VCaP (cell line): ENCODE measurements at regions not wholly inside any gene's neighbourhood (a gene's known extent, or its start where the extent isn't known, plus 50 kb on each side); places are given as distances from the start of the nearest gene placed in this dataset.
"Not testable (repeated sequence)": the region's sequence is repeated elsewhere in the genome, so short reads cannot be mapped to it uniquely, and the experiment has no call there.

ENCODE experiments used
- H3K27ac ChIP-seq: fragments of 450-650 bp; 2 replicates; pipeline ENCODE4 v1.5.1; 2017
- CTCF ChIP-seq: fragments of 450-650 bp; conservative IDR thresholded peaks from 2 replicates; pipeline ENCODE4 v1.5.1; 2017; ENCODE audit warnings: mild to moderate bottlenecking, moderate library complexity

DNA sequence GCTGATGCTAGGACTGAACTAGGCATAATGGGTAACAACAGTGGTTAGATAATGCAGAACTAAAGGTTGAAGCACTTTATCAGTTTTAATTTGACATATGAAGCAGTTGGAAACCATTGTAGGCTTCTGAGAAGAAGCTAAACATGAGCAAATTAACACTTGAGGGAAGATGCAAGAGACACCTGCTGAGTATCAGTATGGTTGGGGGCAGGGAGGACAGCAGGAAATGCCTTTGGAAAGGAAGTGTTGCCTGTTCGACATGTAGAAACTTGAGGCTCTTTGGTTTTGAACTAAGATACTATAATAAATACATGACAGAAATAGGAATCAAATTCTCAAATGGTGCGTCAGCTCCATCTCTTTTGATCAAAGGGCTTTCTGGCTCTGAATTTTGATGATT is 115.6 kb downstream of the FHIP1A start:
- no peak for TF ChIP-seq CTCF
- H3K27ac ChIP-seq = no peak overlapping the region

- H3K27ac ChIP-seq = not testable (repeated sequence)
Measured at GRCh38 chr4:151526489-151526888, 117.5 kb downstream of the FHIP1A start.

DNA sequence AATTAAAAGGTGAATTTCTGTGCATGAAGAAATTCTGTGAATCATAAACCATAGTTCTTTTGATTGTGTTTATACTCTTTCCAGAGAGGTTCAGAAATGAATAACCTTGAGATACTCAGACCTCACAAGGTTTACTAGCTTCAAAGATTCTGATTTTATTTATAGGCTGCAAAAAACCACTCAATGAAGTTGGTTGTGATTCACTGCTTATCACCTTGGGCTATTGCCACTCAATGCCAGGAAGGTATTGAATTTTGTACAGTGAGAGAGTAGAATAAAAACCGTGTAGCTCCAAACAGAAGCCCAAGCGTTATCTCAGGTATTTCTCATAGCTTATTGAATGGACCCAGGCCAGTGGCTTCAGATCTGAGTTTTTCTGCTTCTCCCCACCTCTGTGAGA is 118.7 kb downstream of the FHIP1A start:
- no peak overlapping the region for H3K27ac ChIP-seq
- TF ChIP-seq CTCF = no peak

- no peak overlapping the region for H3K27ac ChIP-seq
- TF ChIP-seq CTCF = 0 out of 2 replicates have a peak, but pooled peaks have one; percentile 6
Measured at GRCh38 chr4:151529187-151529586, 120.2 kb downstream of the FHIP1A start.

GRCh38 chr4:151530230-151530629 is 121.3 kb downstream of the FHIP1A start:
- TF ChIP-seq CTCF = no peak
- H3K27ac ChIP-seq = no peak overlapping the region

DNA sequence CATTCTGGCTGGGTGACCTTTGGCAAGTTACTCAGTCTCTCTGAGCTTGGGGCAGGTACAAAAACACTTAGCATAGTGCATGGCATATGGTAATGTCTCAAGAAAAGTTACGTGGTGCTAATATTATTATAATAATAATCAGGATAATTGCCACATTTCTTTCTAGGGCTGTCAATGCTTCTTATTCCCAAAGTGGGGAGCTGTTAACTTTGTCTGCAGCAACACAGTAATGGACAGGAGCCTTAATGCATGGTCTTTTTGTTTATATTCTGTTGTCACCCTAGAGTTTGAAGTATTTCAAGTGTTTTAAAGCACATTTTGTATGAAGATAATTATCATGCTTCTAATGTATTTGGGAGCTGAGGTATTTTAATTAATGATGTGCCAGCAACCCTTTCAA is 121.8 kb downstream of the FHIP1A start:
- peak; percentile 62 for TF ChIP-seq CTCF
- H3K27ac ChIP-seq = no peak overlapping the region

DNA sequence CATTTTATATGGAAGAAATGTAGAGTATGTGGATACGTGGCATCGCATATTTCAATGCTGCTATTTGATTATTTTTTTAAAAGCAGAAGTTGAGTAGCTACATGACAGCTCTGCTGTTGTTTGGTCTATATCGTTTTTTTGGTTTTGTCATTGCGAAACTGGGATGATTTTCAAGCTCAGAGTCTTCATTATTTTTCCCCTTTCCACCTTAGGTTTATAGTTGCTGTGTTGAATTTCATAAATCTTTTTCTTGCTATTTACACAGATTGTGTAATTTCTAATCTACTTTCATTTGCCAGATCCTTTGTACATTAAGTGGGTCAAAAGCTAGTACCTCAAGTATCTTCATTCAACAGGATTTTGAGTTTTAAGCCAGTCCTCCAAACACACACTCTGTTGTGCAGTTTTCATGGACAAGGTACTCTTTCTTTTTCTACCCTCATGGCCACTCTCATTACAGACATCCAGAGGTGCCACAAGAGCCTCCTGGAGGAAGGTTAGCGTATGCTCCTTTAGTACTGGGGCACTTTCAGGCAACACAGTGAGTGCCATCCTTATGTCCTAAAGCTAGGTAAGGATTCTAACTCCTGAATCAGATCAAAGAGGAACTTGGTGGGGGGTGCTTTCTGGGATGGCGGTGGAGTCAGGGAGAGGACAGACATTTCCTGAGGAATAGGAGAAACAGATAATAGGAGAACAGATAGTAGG is 123.2 kb downstream of the FHIP1A start:
- no peak overlapping the region for H3K27ac ChIP-seq
- no peak for TF ChIP-seq CTCF

- TF ChIP-seq CTCF = no peak
- peak overlapping the region; percentile 97; the same call in 1 of the 2 replicates for H3K27ac ChIP-seq
Measured at GRCh38 chr4:151534195-151534594, 125.2 kb downstream of the FHIP1A start.
